GM06990 (cell line): ENCODE measurements at regions not wholly inside any gene's neighbourhood (a gene's known extent, or its start where the extent isn't known, plus 50 kb on each side); places are given as distances from the start of the nearest gene placed in this dataset.

Experiments
- DNase-seq: peaks from one replicate; pipeline ENCODE4 v3.0.0-alpha.2; 2011; ENCODE audit not compliant: insufficient read length; ENCODE audit errors: extremely low read depth
- H3K27me3 ChIP-seq: replicated peaks from 2 replicates; pipeline ENCODE4 v1.6.0; 2011; ENCODE audit warnings: low read length; ENCODE audit not compliant: control insufficient read depth, insufficient read depth
- H3K36me3 ChIP-seq: 2 replicates; pipeline ENCODE4 v1.5.1; 2011; ENCODE audit warnings: low read length; ENCODE audit not compliant: control insufficient read depth, insufficient read depth
- H3K4me3 ChIP-seq: replicated peaks from 2 replicates; pipeline ENCODE4 v1.5.1; 2011; ENCODE audit warnings: low read depth, mild to moderate bottlenecking, control low read depth, low read length
- CTCF ChIP-seq: IDR thresholded peaks from 2 replicates; pipeline ENCODE4 v1.5.1; 2011; ENCODE audit warnings: low read length, control low read depth, mild to moderate bottlenecking, inconsistent platforms; ENCODE audit not compliant: insufficient read depth, poor library complexity, severe bottlenecking

GRCh38 chr17:56740481-56740880, 93.2 kb downstream of the C17orf67 start:
- H3K27me3 ChIP-seq: no peaks in the 10 kb centered on the region
- H3K36me3 ChIP-seq: no peaks in the 10 kb centered on the region
- TF ChIP-seq CTCF: no peak
- DNase-seq: no peak
- H3K4me3 ChIP-seq: no peak overlapping the region
